ENCODE measurements at regions not wholly inside any gene's neighbourhood (a gene's known extent, or its start where the extent isn't known, plus 50 kb on each side); places are given as distances from the start of the nearest gene placed in this dataset.

GRCh38 chrX:34299451-34299967, 167.4 kb upstream of the FAM47A start:
- POLR2A ChIA-PET (ENCODE audit: unreplicated experiment) = no interaction called here
- Histone ChIP-seq H3K4me3 (ENCODE audit: insufficient read depth, low read depth, low read length) (no peak overlapping the region), H2BK20ac (ENCODE audit: low read depth, low read length) (no peak overlapping the region), H3K14ac (replicated peaks; ENCODE audit: low read depth, low read length) (no peak overlapping the region), H3K23ac (ENCODE audit: low read depth, low read length) (no peak overlapping the region), H3K4me1 (ENCODE audit: control insufficient read depth, insufficient read depth, low read length) (no peaks in the 10 kb centered on the region), H2BK15ac (ENCODE audit: low read depth, low read length) (no peak overlapping the region), H3K9ac (ENCODE audit: low read depth, low read length) (no peak overlapping the region), H3K18ac (ENCODE audit: low read depth, low read length) (no peak overlapping the region), H2BK5ac (ENCODE audit: low read depth, low read length, poor library complexity, severe bottlenecking) (no peak overlapping the region), H3K27ac (ENCODE audit: insufficient read depth, low read length) (no peak overlapping the region), H2AK5ac (ENCODE audit: low read depth, low read length) (no peak overlapping the region), H3K9me1 (ENCODE audit: insufficient read depth, low read length) (no peaks in the 10 kb centered on the region), H3K4me2 (ENCODE audit: low read depth, low read length) (no peak overlapping the region), H2AK9ac (replicated peaks; ENCODE audit: low read depth, low read length, poor library complexity) (no peak overlapping the region), H4K20me1 (ENCODE audit: insufficient read depth, low read length) (no peaks in the 10 kb centered on the region), H3K56ac (ENCODE audit: extremely low read depth, insufficient read depth, low read length) (no peak overlapping the region), H4K5ac (ENCODE audit: low read depth, low read length) (no peak overlapping the region), H3K36me3 (ENCODE audit: control insufficient read depth, insufficient read depth, low read length) (no peaks in the 10 kb centered on the region), H4K8ac (ENCODE audit: low read depth in 2 of 2, low read length in 2 of 2) (no peak overlapping the region), H4K91ac (ENCODE audit: insufficient read depth, low read depth, low read length) (no peak overlapping the region), H2AFZ (replicated peaks; ENCODE audit: low read length, poor library complexity) (no peak overlapping the region), H3K9me3 (ENCODE audit: control insufficient read depth, insufficient read depth, low read length) (no peaks in the 10 kb centered on the region), H3K4ac (ENCODE audit: low read depth, low read length) (no peak overlapping the region), H3K27me3 (ENCODE audit: control insufficient read depth, insufficient read depth, low read length) (no peaks in the 10 kb centered on the region), H2BK120ac (ENCODE audit: low read depth, low read length) (no peak overlapping the region), H3K79me1 (ENCODE audit: low read depth in 1 of 2, low read length in 2 of 2) (no peaks in the 10 kb centered on the region)
- CTCF ChIA-PET = no interaction called here
- BruUV-seq (replicated peaks) = no TSS peak
- ATAC-seq (ENCODE audit: low read depth) = no peak
- intact Hi-C loops (cut with micrococcal nuclease) (no loop called here), dilution Hi-C loops (cut with HindIII; ENCODE audit: low sequenced_read_pairs, unreplicated experiment) (no loop called here), in situ Hi-C loops (cut with MboI; ENCODE audit: low sequenced_read_pairs) (loop anchor here (25.0 kb wide), 1 partner anchor 862 kb away; no protein-coding TSS in a partner anchor)
- 9% methylated on average over 1 of the region's 2 CpGs; no CpG with 5 or more reads in 1 of the 2 experiments for WGBS, 2 experiments (ENCODE audit: extremely low coverage in 2 of 2, insufficient read length in 1 of 2)
- no peak for DNase-seq
- TF ChIP-seq, protein P1, sequence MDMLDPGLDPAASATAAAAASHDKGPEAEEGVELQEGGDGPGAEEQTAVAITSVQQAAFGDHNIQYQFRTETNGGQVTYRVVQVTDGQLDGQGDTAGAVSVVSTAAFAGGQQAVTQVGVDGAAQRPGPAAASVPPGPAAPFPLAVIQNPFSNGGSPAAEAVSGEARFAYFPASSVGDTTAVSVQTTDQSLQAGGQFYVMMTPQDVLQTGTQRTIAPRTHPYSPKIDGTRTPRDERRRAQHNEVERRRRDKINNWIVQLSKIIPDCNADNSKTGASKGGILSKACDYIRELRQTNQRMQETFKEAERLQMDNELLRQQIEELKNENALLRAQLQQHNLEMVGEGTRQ (IDR thresholded peaks at IDR 0.05; ENCODE audit: low read depth, low read length) = no peak
- no peak for TF ChIP-seq RFX5 (IDR thresholded peaks at IDR 0.05; ENCODE audit: low read depth, low read length)
- no peak for TF ChIP-seq POLR2A (IDR thresholded peaks at IDR 0.05; ENCODE audit: low read depth, low read length)
- TF ChIP-seq RCOR1 (IDR thresholded peaks at IDR 0.05; ENCODE audit: insufficient replicate concordance, low read length) = no peak
- TF ChIP-seq, protein P2, sequence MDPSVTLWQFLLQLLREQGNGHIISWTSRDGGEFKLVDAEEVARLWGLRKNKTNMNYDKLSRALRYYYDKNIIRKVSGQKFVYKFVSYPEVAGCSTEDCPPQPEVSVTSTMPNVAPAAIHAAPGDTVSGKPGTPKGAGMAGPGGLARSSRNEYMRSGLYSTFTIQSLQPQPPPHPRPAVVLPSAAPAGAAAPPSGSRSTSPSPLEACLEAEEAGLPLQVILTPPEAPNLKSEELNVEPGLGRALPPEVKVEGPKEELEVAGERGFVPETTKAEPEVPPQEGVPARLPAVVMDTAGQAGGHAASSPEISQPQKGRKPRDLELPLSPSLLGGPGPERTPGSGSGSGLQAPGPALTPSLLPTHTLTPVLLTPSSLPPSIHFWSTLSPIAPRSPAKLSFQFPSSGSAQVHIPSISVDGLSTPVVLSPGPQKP (IDR thresholded peaks at IDR 0.05; ENCODE audit: borderline replicate concordance, low read depth, low read length) = no peak
- TF ChIP-seq BHLHE40 (IDR thresholded peaks at IDR 0.05; ENCODE audit: low read depth, low read length) = no peak
- TF ChIP-seq RAD21 (IDR thresholded peaks at IDR 0.05; ENCODE audit: low read length) = no peak
- TF ChIP-seq SMC3 (IDR thresholded peaks at IDR 0.05; ENCODE audit: low read depth, low read length) = no peak
- TF ChIP-seq CTCF (conservative IDR thresholded peaks at IDR 0.05; ENCODE audit: low read depth, low read length) = no peak
- no peak for TF ChIP-seq FOS (IDR thresholded peaks at IDR 0.05; ENCODE audit: low read depth, low read length)

Data from IMR-90 (cell line).